K562 (cell line): ENCODE measurements at regions not wholly inside any gene's neighbourhood (a gene's known extent, or its start where the extent isn't known, plus 50 kb on each side); places are given as distances from the start of the nearest gene placed in this dataset.

Experiments used
- ATAC-seq: fragments of 200-7000 bp; cut with Tn5 transposase; 3 replicates; pipeline ENCODE4 v1.9.1; 2020; ENCODE audit warnings: moderate library complexity
- BruUV-seq: library from RNA; stranded (reverse); fragments of 400-500 nt; replicated peaks from 2 replicates; lab custom pipeline; 2021; lab: Mats Ljungman, UMichigan
- CTCF ChIA-PET: fragments of 300-600 bp; formaldehyde crosslinking; extraction: SDS; loops from one replicate; lab custom pipeline; 2021; ENCODE audit warnings: low intra/inter-chr PET ratio; lab: Yijun Ruan, JAX
- POLR2A ChIA-PET: fragments of 300-600, 350-650 bp; sonication (Branson Sonifier 250); formaldehyde crosslinking; extraction: SDS; loops from one replicate; lab custom pipeline; 2021; ENCODE audit warnings: antibody characterized with exemption, inconsistent platforms; lab: Yijun Ruan, JAX
- DNase-seq, 4 experiments: peaks; one replicate each; pipeline versions ENCODE4 v3.0.0 to v3.0.0-alpha.2; 2011 to 2018; ENCODE audit warnings: low spot score in 3 of 4, mixed read lengths in 3 of 4; ENCODE audit errors: extremely low read depth in 1 of 4
- FAIRE-seq: peaks from 2 replicates; lab custom pipeline; 2011; peaks lifted over from hg19 to GRCh38; lab: Jason Lieb, UNC
- H2AFZ ChIP-seq: 2 replicates; pipeline ENCODE4 v1.6.0; 2011; ENCODE audit warnings: low read depth, low read length, control low read depth, inconsistent platforms
- H3K27ac ChIP-seq: fragments of 200-600 bp; 3 replicates; pipeline ENCODE4 v1.8.0; 2011; ENCODE audit warnings: low read depth, mild to moderate bottlenecking, control low read depth, inconsistent platforms, low read length, moderate library complexity, mixed read lengths; ENCODE audit errors: extremely low read depth
- H3K27me3 ChIP-seq, 2 experiments: fragments of 300-600 bp in 1 of 2; 2 replicates in 1 of 2; 3 replicates in 1 of 2; pipeline versions ENCODE4 v1.6.0 to v1.8.0; 2011; ENCODE audit warnings: inconsistent platforms in 2 of 2, low read length in 2 of 2, mild to moderate bottlenecking in 1 of 2, mixed read lengths in 1 of 2, moderate library complexity in 1 of 2; ENCODE audit not compliant: control insufficient read depth in 2 of 2, insufficient read depth in 2 of 2
- H3K36me3 ChIP-seq: fragments of 300-600 bp; 3 replicates; pipeline ENCODE4 v1.8.0; 2011; ENCODE audit warnings: mild to moderate bottlenecking, low read length, inconsistent platforms; ENCODE audit not compliant: control insufficient read depth, insufficient read depth
- H3K4me1 ChIP-seq, 2 experiments: fragments of 200-600 bp in 1 of 2; replicated peaks in 1 of 2; 2 replicates in 1 of 2; 3 replicates in 1 of 2; pipeline versions ENCODE4 v1.5.1 to v1.8.0; 2011; ENCODE audit warnings: inconsistent platforms in 2 of 2, low read length in 2 of 2, mild to moderate bottlenecking in 1 of 2, mixed read lengths in 1 of 2, moderate library complexity in 1 of 2; ENCODE audit not compliant: control insufficient read depth in 2 of 2, insufficient read depth in 2 of 2
- H3K4me2 ChIP-seq: 2 replicates; pipeline ENCODE4 v1.6.1; 2011; ENCODE audit warnings: low read length, control low read depth, inconsistent platforms, mixed read lengths; ENCODE audit not compliant: insufficient read depth
- H3K4me3 ChIP-seq: fragments of 200-600 bp; sonication (generic), shearing (Covaris generic); 2 replicates; pipeline ENCODE4 v1.5.1; 2016; ENCODE audit warnings: control low read depth, inconsistent platforms
- H3K79me2 ChIP-seq: fragments of 200-600 bp; 3 replicates; pipeline ENCODE4 v1.8.0; 2011; ENCODE audit warnings: low read length, inconsistent platforms; ENCODE audit not compliant: control insufficient read depth, insufficient read depth
- H3K9ac ChIP-seq, 2 experiments: 2 replicates each; pipeline versions ENCODE4 v1.6.0 to v1.6.1; 2011; ENCODE audit warnings: low read depth in 2 of 2, low read length in 2 of 2, control low read depth in 1 of 2, inconsistent platforms in 1 of 2, mild to moderate bottlenecking in 1 of 2, mixed read lengths in 1 of 2; ENCODE audit not compliant: insufficient read depth in 1 of 2
- H3K9me1 ChIP-seq: one replicate; pipeline ENCODE4 v1.6.0; 2011; ENCODE audit warnings: inconsistent platforms, mild to moderate bottlenecking, low read length, moderate library complexity; ENCODE audit not compliant: control insufficient read depth, insufficient read depth
- H3K9me3 ChIP-seq: replicated peaks from 2 replicates; pipeline ENCODE4 v1.5.1; 2011; ENCODE audit warnings: low read depth, low read length, inconsistent platforms; ENCODE audit not compliant: control insufficient read depth, insufficient read depth
- H4K20me1 ChIP-seq: replicated peaks from 2 replicates; pipeline ENCODE4 v1.6.1; 2011; ENCODE audit warnings: low read length, inconsistent platforms, mixed read lengths; ENCODE audit not compliant: control insufficient read depth, insufficient read depth
- BCL6 ChIP-seq: fragments of 250-450 bp; sonication (Bioruptor Pico); IDR thresholded peaks from 2 replicates; pipeline ENCODE4 v1.4.0; 2020
- ETV5 ChIP-seq: sonication (generic); formaldehyde crosslinking; IDR thresholded peaks from 2 replicates; pipeline ENCODE4 v1.4.0; 2020; ENCODE audit warnings: low read depth, mild to moderate bottlenecking, missing genetic modification reagents
- GABPB2 ChIP-seq: fragments of 250-450 bp; sonication (Bioruptor Pico); conservative IDR thresholded peaks from 2 replicates; pipeline ENCODE4 v1.5.1; 2021; ENCODE audit warnings: mild to moderate bottlenecking
- KLF1 ChIP-seq: fragments of 450-650 bp; IDR thresholded peaks from 2 replicates; pipeline ENCODE4 v1.6.1; 2016; ENCODE audit warnings: missing genetic modification characterization, missing compliant biosample characterization
- KLF10 ChIP-seq: fragments of 250-450 bp; sonication (Bioruptor Pico); IDR thresholded peaks from 2 replicates; pipeline ENCODE4 v1.6.1; 2021; ENCODE audit warnings: matching md5 sums
- MEF2A ChIP-seq: IDR thresholded peaks from 2 replicates; pipeline ENCODE4 v1.6.1; 2011; ENCODE audit warnings: low read depth, mild to moderate bottlenecking, low read length, moderate library complexity; ENCODE audit not compliant: control insufficient read depth
- MNT ChIP-seq, 2 experiments: fragments of 450-650 bp; conservative IDR thresholded peaks; 2 replicates each; pipeline ENCODE4 v1.6.1; 2017; ENCODE audit warnings: mild to moderate bottlenecking in 2 of 2, moderate library complexity in 2 of 2
- NR2C1 ChIP-seq, 2 experiments: fragments of 450-650 bp; IDR thresholded peaks; 2 replicates each; pipeline ENCODE4 v1.6.1; 2017; ENCODE audit warnings: mild to moderate bottlenecking in 2 of 2, antibody characterized with exemption in 1 of 2, inconsistent platforms in 1 of 2, missing compliant biosample characterization in 1 of 2, missing genetic modification characterization in 1 of 2
- PML ChIP-seq: IDR thresholded peaks from 2 replicates; pipeline ENCODE4 v1.6.1; 2012; ENCODE audit warnings: low read length, inconsistent platforms
- RBM39 ChIP-seq: fragments of 200-400 bp; formaldehyde crosslinking; optimal IDR thresholded peaks from 2 replicates; pipeline ENCODE3; 2018; ENCODE audit warnings: low read depth, low read length
- ZBTB9 ChIP-seq: fragments of 450-650 bp; formaldehyde crosslinking; IDR thresholded peaks from 2 replicates; pipeline ENCODE4 v1.4.0; 2020; ENCODE audit warnings: mild to moderate bottlenecking, moderate library complexity
- ZFP1 ChIP-seq: fragments of 450-650 bp; formaldehyde crosslinking; IDR thresholded peaks from 2 replicates; pipeline ENCODE4 v1.4.0; 2020; ENCODE audit warnings: mild to moderate bottlenecking, mixed read lengths
- ZNF212 ChIP-seq: fragments of 450-650 bp; formaldehyde crosslinking; IDR thresholded peaks from 2 replicates; pipeline ENCODE4 v1.4.0; 2020; ENCODE audit warnings: mild to moderate bottlenecking
- ZNF589 ChIP-seq: fragments of 200-800 bp; sonication (Bioruptor generic); IDR thresholded peaks from 2 replicates; pipeline ENCODE4 v1.6.1; 2016; ENCODE audit warnings: low read depth, missing genetic modification characterization, missing compliant biosample characterization
- ZNF76 ChIP-seq: fragments of 250-450 bp; sonication (Bioruptor Pico); IDR thresholded peaks from 2 replicates; pipeline ENCODE4 v1.4.0; 2020; ENCODE audit warnings: mild to moderate bottlenecking, moderate library complexity, borderline replicate concordance
- WGBS: fragments of 100-300 bp; shearing (Covaris generic); methylation state at CpG from one replicate; pipeline ENCODE4 v1.1.6; 2016; ENCODE audit warnings: low coverage, mixed read lengths; ENCODE audit not compliant: insufficient coverage; ENCODE audit errors: missing lambda C conversion rate; 5-methylcytosine and 5-hydroxymethylcytosine counted together
- in situ Hi-C: fragments of 300-500 bp; cut with MboI; formaldehyde crosslinking; loops from 4 replicates; pipeline ENCODE4 v1.15.0; 2018; ENCODE audit warnings: inconsistent platforms, mixed read lengths
- intact Hi-C: fragments of 100-400 bp; cut with micrococcal nuclease; formaldehyde crosslinking; loops from 2 replicates; pipeline ENCODE4 v1.14.2; 2022
- TF ChIP-seq, protein P1 (sequence below): fragments of 250-450 bp; sonication (Bioruptor Pico); IDR thresholded peaks from 2 replicates; pipeline ENCODE4 v1.5.1; 2021; ENCODE audit warnings: mild to moderate bottlenecking
- TF ChIP-seq, protein P2 (sequence below), 2 experiments: fragments of 150-350 bp in 1 of 2; IDR thresholded peaks; 2 replicates each; pipeline ENCODE4 v1.6.1; 2012 to 2016; ENCODE audit warnings: low read depth in 2 of 2, low read length in 2 of 2, mild to moderate bottlenecking in 1 of 2, moderate library complexity in 1 of 2

- Histone ChIP-seq H3K27ac (no peak overlapping the region), H3K4me3 (no peak overlapping the region), H3K9ac (no peak overlapping the region), H2AFZ (no peak overlapping the region), H3K9me1 (no peaks in the 10 kb centered on the region), H3K36me3 (no peaks in the 10 kb centered on the region), H3K79me2 (no peaks in the 10 kb centered on the region), H3K9me3 (no peaks in the 10 kb centered on the region; the same call in 1 of the 2 replicates), H3K27me3 (no peaks in the 10 kb centered on the region), H3K4me1 (no peaks in the 10 kb centered on the region), H4K20me1 (no peaks in the 10 kb centered on the region), H3K4me2 (no peak overlapping the region)
- ChIA-PET POLR2A (no interaction called here), CTCF (no interaction called here)
- WGBS, result 4% methylated on average over 11 of the region's 11 CpGs
- intact Hi-C loops, result no loop called here
- in situ Hi-C loops, result no loop called here
- FAIRE-seq (no peak), ATAC-seq (no peak; the same call in 2 of the 3 replicates), DNase-seq (no peak)
- BruUV-seq, result no TSS peak
- TF ChIP-seq, protein P1, sequence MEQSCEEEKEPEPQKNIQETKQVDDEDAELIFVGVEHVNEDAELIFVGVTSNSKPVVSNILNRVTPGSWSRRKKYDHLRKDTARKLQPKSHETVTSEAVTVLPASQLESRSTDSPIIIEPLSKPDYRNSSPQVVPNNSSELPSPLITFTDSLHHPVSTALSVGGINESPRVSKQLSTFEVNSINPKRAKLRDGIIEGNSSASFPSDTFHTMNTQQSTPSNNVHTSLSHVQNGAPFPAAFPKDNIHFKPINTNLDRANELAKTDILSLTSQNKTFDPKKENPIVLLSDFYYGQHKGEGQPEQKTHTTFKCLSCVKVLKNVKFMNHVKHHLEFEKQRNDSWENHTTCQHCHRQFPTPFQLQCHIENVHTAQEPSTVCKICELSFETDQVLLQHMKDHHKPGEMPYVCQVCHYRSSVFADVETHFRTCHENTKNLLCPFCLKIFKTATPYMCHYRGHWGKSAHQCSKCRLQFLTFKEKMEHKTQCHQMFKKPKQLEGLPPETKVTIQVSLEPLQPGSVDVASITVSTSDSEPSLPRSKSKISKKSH, result no peak
- no peak for TF ChIP-seq PML
- TF ChIP-seq KLF1 (tag), result no peak
- TF ChIP-seq ZNF76 (CRISPR knock-in tag), result no peak
- TF ChIP-seq, protein P2, sequence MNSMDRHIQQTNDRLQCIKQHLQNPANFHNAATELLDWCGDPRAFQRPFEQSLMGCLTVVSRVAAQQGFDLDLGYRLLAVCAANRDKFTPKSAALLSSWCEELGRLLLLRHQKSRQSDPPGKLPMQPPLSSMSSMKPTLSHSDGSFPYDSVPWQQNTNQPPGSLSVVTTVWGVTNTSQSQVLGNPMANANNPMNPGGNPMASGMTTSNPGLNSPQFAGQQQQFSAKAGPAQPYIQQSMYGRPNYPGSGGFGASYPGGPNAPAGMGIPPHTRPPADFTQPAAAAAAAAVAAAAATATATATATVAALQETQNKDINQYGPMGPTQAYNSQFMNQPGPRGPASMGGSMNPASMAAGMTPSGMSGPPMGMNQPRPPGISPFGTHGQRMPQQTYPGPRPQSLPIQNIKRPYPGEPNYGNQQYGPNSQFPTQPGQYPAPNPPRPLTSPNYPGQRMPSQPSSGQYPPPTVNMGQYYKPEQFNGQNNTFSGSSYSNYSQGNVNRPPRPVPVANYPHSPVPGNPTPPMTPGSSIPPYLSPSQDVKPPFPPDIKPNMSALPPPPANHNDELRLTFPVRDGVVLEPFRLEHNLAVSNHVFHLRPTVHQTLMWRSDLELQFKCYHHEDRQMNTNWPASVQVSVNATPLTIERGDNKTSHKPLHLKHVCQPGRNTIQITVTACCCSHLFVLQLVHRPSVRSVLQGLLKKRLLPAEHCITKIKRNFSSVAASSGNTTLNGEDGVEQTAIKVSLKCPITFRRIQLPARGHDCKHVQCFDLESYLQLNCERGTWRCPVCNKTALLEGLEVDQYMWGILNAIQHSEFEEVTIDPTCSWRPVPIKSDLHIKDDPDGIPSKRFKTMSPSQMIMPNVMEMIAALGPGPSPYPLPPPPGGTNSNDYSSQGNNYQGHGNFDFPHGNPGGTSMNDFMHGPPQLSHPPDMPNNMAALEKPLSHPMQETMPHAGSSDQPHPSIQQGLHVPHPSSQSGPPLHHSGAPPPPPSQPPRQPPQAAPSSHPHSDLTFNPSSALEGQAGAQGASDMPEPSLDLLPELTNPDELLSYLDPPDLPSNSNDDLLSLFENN (IDR thresholded peaks at IDR 0.05; ENCODE audit: low read depth in 2 of 2, low read length in 2 of 2), result no peak
- no peak for TF ChIP-seq ZNF589 (CRISPR knock-in tag)
- no peak for TF ChIP-seq MEF2A
- TF ChIP-seq GABPB2, result no peak
- TF ChIP-seq ZNF212 (CRISPR knock-in tag), result no peak
- no peak for TF ChIP-seq KLF10 (CRISPR knock-in tag)
- no peak for TF ChIP-seq RBM39
- no peak for TF ChIP-seq NR2C1 (IDR thresholded peaks at IDR 0.05)
- TF ChIP-seq NR2C1 (tag; IDR thresholded peaks at IDR 0.05), result no peak
- TF ChIP-seq ZBTB9 (CRISPR knock-in tag), result no peak
- no peak for TF ChIP-seq MNT (conservative IDR thresholded peaks at IDR 0.05)
- TF ChIP-seq ETV5 (CRISPR knock-in tag), result no peak
- TF ChIP-seq BCL6 (CRISPR knock-in tag), result no peak
- no peak for TF ChIP-seq ZFP1 (CRISPR knock-in tag)
Measured at GRCh38 chr5:28084069-28084468, 1045.7 kb upstream of the CDH9 start.
